Mesenchymal stem cell (in vitro differentiated cells and primary cell): ENCODE measurements at regions not wholly inside any gene's neighbourhood (a gene's known extent, or its start where the extent isn't known, plus 50 kb on each side); places are given as distances from the start of the nearest gene placed in this dataset.

ENCODE experiments used
- DNase-seq: peaks from one replicate; pipeline ENCODE4 v3.0.0-alpha.2; 2013
- H2AFZ ChIP-seq: one replicate; pipeline ENCODE4 v1.6.1; 2013; ENCODE audit warnings: low read depth, mild to moderate bottlenecking, control low read depth, inconsistent platforms, low read length, moderate library complexity
- H2AK5ac ChIP-seq: 2 replicates; pipeline ENCODE4 v1.6.1; 2013; ENCODE audit warnings: low read length, moderate library complexity, mild to moderate bottlenecking, inconsistent platforms; ENCODE audit not compliant: severe bottlenecking
- H2BK120ac ChIP-seq: one replicate; pipeline ENCODE4 v1.6.1; 2013; ENCODE audit warnings: low read depth, mild to moderate bottlenecking, inconsistent platforms, low read length, moderate library complexity
- H2BK12ac ChIP-seq, 2 experiments: one replicate each; pipeline ENCODE4 v1.6.1; 2013; ENCODE audit warnings: inconsistent platforms in 2 of 2, low read length in 2 of 2, mild to moderate bottlenecking in 2 of 2, moderate library complexity in 2 of 2, control low read depth in 1 of 2
- H2BK15ac ChIP-seq: one replicate; pipeline ENCODE4 v1.6.1; 2013; ENCODE audit warnings: mild to moderate bottlenecking, low read depth, inconsistent platforms; ENCODE audit not compliant: poor library complexity, severe bottlenecking
- H2BK5ac ChIP-seq: 2 replicates; pipeline ENCODE4 v1.6.1; 2013; ENCODE audit warnings: low read depth, mild to moderate bottlenecking, low read length, control low read depth, inconsistent platforms; ENCODE audit not compliant: poor library complexity, severe bottlenecking
- H3K14ac ChIP-seq, 2 experiments: one replicate each; pipeline ENCODE4 v1.6.1; 2013; ENCODE audit warnings: inconsistent platforms in 2 of 2, low read length in 2 of 2, control low read depth in 1 of 2, mild to moderate bottlenecking in 1 of 2, moderate library complexity in 1 of 2
- H3K18ac ChIP-seq, 2 experiments: one replicate each; pipeline ENCODE4 v1.6.1; 2013; ENCODE audit warnings: inconsistent platforms in 2 of 2, low read length in 2 of 2, control low read depth in 1 of 2, low read depth in 1 of 2, mild to moderate bottlenecking in 1 of 2
- H3K23ac ChIP-seq, 2 experiments: one replicate each; pipeline ENCODE4 v1.6.1; 2013; ENCODE audit warnings: inconsistent platforms in 2 of 2, low read length in 2 of 2, mild to moderate bottlenecking in 2 of 2, moderate library complexity in 2 of 2, control low read depth in 1 of 2
- H3K27ac ChIP-seq: 2 replicates; pipeline ENCODE4 v1.5.1; 2013; ENCODE audit warnings: mild to moderate bottlenecking, moderate library complexity, low read length, control low read depth, inconsistent platforms; ENCODE audit not compliant: poor library complexity, severe bottlenecking
- H3K27me3 ChIP-seq, 2 experiments: 2 replicates each; pipeline versions ENCODE4 v1.6.1 to v1.7.0; 2013; ENCODE audit warnings: low read length in 2 of 2, mild to moderate bottlenecking in 2 of 2, moderate library complexity in 2 of 2, control low read depth in 1 of 2, inconsistent platforms in 1 of 2; ENCODE audit not compliant: control insufficient read depth in 1 of 2, insufficient read depth in 1 of 2
- H3K36me3 ChIP-seq, 2 experiments: 2 replicates each; pipeline versions ENCODE4 v1.6.1 to v1.7.0; 2013; ENCODE audit warnings: low read length in 2 of 2, control low read depth in 1 of 2, inconsistent platforms in 1 of 2, low read depth in 1 of 2, mild to moderate bottlenecking in 1 of 2; ENCODE audit not compliant: insufficient read depth in 2 of 2, control insufficient read depth in 1 of 2
- H3K4ac ChIP-seq, 2 experiments: one replicate each; pipeline ENCODE4 v1.6.1; 2013; ENCODE audit warnings: inconsistent platforms in 2 of 2, low read length in 2 of 2, mild to moderate bottlenecking in 2 of 2, moderate library complexity in 2 of 2, control low read depth in 1 of 2, low read depth in 1 of 2
- H3K4me1 ChIP-seq: 2 replicates; pipeline ENCODE4 v1.6.1; 2013; ENCODE audit warnings: low read depth, low read length, control low read depth; ENCODE audit not compliant: control insufficient read depth, insufficient read depth
- H3K4me2 ChIP-seq: 2 replicates; pipeline ENCODE4 v1.6.1; 2013; ENCODE audit warnings: low read length, mild to moderate bottlenecking, inconsistent platforms; ENCODE audit not compliant: poor library complexity, severe bottlenecking
- H3K4me3 ChIP-seq, 2 experiments: 2 replicates each; pipeline versions ENCODE4 v1.5.1 to v1.7.0; 2013; ENCODE audit warnings: low read length in 2 of 2, mild to moderate bottlenecking in 2 of 2, control low read depth in 1 of 2, low read depth in 1 of 2; ENCODE audit not compliant: insufficient read depth in 1 of 2
- H3K79me1 ChIP-seq: replicated peaks from 2 replicates; pipeline ENCODE4 v1.6.1; 2013; ENCODE audit warnings: mild to moderate bottlenecking, control low read depth, low read length, inconsistent platforms; ENCODE audit not compliant: poor library complexity, severe bottlenecking
- H3K9ac ChIP-seq: 2 replicates; pipeline ENCODE4 v1.7.0; 2013; ENCODE audit warnings: mild to moderate bottlenecking, low read length, moderate library complexity
- H3K9me3 ChIP-seq: 2 replicates; pipeline ENCODE4 v1.7.0; 2013; ENCODE audit warnings: mild to moderate bottlenecking, low read length; ENCODE audit not compliant: control insufficient read depth
- H4K8ac ChIP-seq: one replicate; pipeline ENCODE4 v1.6.1; 2013; ENCODE audit warnings: inconsistent platforms, mild to moderate bottlenecking, low read length, moderate library complexity
- H4K91ac ChIP-seq: one replicate; pipeline ENCODE4 v1.6.1; 2013; ENCODE audit warnings: mild to moderate bottlenecking, low read length, inconsistent platforms
- WGBS: methylation state at CpG from one replicate; pipeline ENCODE4 v1.1.7; 2013; ENCODE audit warnings: mixed read lengths; 5-methylcytosine and 5-hydroxymethylcytosine counted together

GRCh38 chr7:10036693-10037092, 937.0 kb upstream of the PHF14 start:
- Histone ChIP-seq H3K18ac (no peak overlapping the region), H3K23ac (no peak overlapping the region), H3K9ac (no peak overlapping the region), H3K79me1 (no peaks in the 10 kb centered on the region), H3K27ac (no peak overlapping the region), H3K27me3 (no peaks in the 10 kb centered on the region), H3K14ac (no peak overlapping the region), H3K9me3 (peaks cover 2% of the 10 kb centered on the region), H4K8ac (no peak overlapping the region), H2BK12ac (no peak overlapping the region), H4K91ac (no peak overlapping the region), H3K4me1 (no peaks in the 10 kb centered on the region), H2BK15ac (no peak overlapping the region), H2AFZ (no peak overlapping the region), H2BK5ac (no peak overlapping the region), H3K4me3 (no peak overlapping the region), H3K36me3 (no peaks in the 10 kb centered on the region), H2AK5ac (no peak overlapping the region), H2BK120ac (no peak overlapping the region), H3K4ac (no peak overlapping the region), H3K4me2 (no peak overlapping the region)
- no peak for DNase-seq
- 87% methylated on average over 2 of the region's 2 CpGs for WGBS

GRCh38 chr7:10038351-10038750, 935.3 kb upstream of the PHF14 start:
- Histone ChIP-seq H2BK12ac (no peak overlapping the region), H2BK15ac (no peak overlapping the region), H3K9ac (no peak overlapping the region), H2BK120ac (no peak overlapping the region), H3K79me1 (no peaks in the 10 kb centered on the region), H3K4me2 (no peak overlapping the region), H3K9me3 (peaks cover 2% of the 10 kb centered on the region), H3K23ac (no peak overlapping the region), H3K27ac (no peak overlapping the region), H2BK5ac (no peak overlapping the region), H3K4me3 (no peak overlapping the region), H2AK5ac (no peak overlapping the region), H4K8ac (no peak overlapping the region), H4K91ac (no peak overlapping the region), H2AFZ (no peak overlapping the region), H3K14ac (no peak overlapping the region), H3K27me3 (no peaks in the 10 kb centered on the region), H3K18ac (no peak overlapping the region), H3K4ac (no peak overlapping the region), H3K36me3 (no peaks in the 10 kb centered on the region), H3K4me1 (no peaks in the 10 kb centered on the region)
- WGBS = 75% methylated on average over 1 of the region's 1 CpG
- no peak for DNase-seq

GRCh38 chr7:10040674-10041073, 933.0 kb upstream of the PHF14 start:
- H2BK120ac ChIP-seq = no peak overlapping the region
- no peaks in the 10 kb centered on the region for H3K79me1 ChIP-seq
- 86% methylated on average over 1 of the region's 3 CpGs for WGBS

GRCh38 chr7:10070899-10071298, 902.8 kb upstream of the PHF14 start:
- H2BK12ac ChIP-seq = no peak overlapping the region
- H2AFZ ChIP-seq = no peak overlapping the region
- no peaks in the 10 kb centered on the region for H3K36me3 ChIP-seq
- H2BK15ac ChIP-seq = no peak overlapping the region
- H3K27me3 ChIP-seq = no peaks in the 10 kb centered on the region
- H4K91ac ChIP-seq = no peak overlapping the region
- no peaks in the 10 kb centered on the region for H3K4me1 ChIP-seq
- H3K4me2 ChIP-seq = no peak overlapping the region
- H3K9ac ChIP-seq = no peak overlapping the region
- no peak overlapping the region for H2BK5ac ChIP-seq
- no peak overlapping the region for H3K14ac ChIP-seq
- H3K9me3 ChIP-seq = peaks cover 4% of the 10 kb centered on the region
- H3K4ac ChIP-seq = no peak overlapping the region
- H3K4me3 ChIP-seq = no peak overlapping the region
- no peak for DNase-seq
- no peak overlapping the region for H3K18ac ChIP-seq
- no peak overlapping the region for H3K27ac ChIP-seq
- H4K8ac ChIP-seq = no peak overlapping the region
- no peak overlapping the region for H3K23ac ChIP-seq
- no peaks in the 10 kb centered on the region for H3K79me1 ChIP-seq
- H2AK5ac ChIP-seq = no peak overlapping the region
- H2BK120ac ChIP-seq = no peak overlapping the region

More at GRCh38 chr7:10040674-10041073, 933.0 kb upstream of the PHF14 start:
- no peak overlapping the region for H3K4me3 ChIP-seq
- H4K8ac ChIP-seq = no peak overlapping the region
- no peak overlapping the region for H3K27ac ChIP-seq
- H3K27me3 ChIP-seq = no peaks in the 10 kb centered on the region
- H3K4me1 ChIP-seq = no peaks in the 10 kb centered on the region
- H3K18ac ChIP-seq = no peak overlapping the region
- no peak overlapping the region for H3K4me2 ChIP-seq
- DNase-seq = no peak
- no peak overlapping the region for H3K4ac ChIP-seq
- peaks cover under 1% of the 10 kb centered on the region for H3K9me3 ChIP-seq
- no peaks in the 10 kb centered on the region for H3K36me3 ChIP-seq
- H3K14ac ChIP-seq = no peak overlapping the region
- H2AK5ac ChIP-seq = no peak overlapping the region
- H2BK15ac ChIP-seq = no peak overlapping the region
- no peak overlapping the region for H2AFZ ChIP-seq
- H2BK5ac ChIP-seq = no peak overlapping the region
- no peak overlapping the region for H4K91ac ChIP-seq
- H3K9ac ChIP-seq = no peak overlapping the region
- H3K23ac ChIP-seq = no peak overlapping the region
- no peak overlapping the region for H2BK12ac ChIP-seq
